ENCODE measurements at regions not wholly inside any gene's neighbourhood (a gene's known extent, or its start where the extent isn't known, plus 50 kb on each side); places are given as distances from the start of the nearest gene placed in this dataset.
"Not testable (repeated sequence)": the region's sequence is repeated elsewhere in the genome, so short reads cannot be mapped to it uniquely, and the experiment has no call there.

DNA sequence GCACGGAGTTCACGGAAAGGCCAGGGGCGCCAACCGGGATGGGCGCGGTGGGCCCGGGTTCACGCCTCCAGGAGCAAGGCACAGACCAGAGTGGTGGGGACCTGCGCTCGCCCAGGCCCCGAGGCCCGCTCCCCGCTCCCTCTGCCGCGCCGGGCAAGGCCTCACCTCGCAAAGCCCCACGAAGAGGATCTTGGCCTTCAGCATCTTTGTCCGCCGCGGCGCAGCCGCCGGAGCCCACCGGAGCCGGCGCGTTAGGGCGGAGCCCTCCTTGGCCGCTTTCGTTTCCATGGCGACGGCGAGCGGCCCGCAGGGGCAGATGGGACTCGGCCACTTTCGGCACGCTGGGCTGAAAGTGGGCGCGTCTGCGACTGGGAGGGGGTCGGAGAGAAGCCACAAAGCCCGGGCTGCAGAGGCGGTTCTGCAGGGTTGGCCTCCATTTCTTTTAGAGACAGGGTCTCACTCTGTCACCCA, 944.4 kb upstream of the ZNF722 start:
- no peak overlapping the region for H2AFZ ChIP-seq (ENCODE audit: low read depth, low read length)
- no peaks in the 10 kb centered on the region for H4K20me1 ChIP-seq (replicated peaks; ENCODE audit: control insufficient read depth, insufficient read depth, low read length)
- no peaks in the 10 kb centered on the region for H3K36me3 ChIP-seq (ENCODE audit: control insufficient read depth, insufficient read depth, low read length)
- ATAC-seq (no peak), FAIRE-seq (no peak), DNase-seq (ENCODE audit: extremely low read depth in 1 of 4, low spot score in 3 of 4) (no peak)
- H3K9me3 ChIP-seq (replicated peaks; ENCODE audit: control insufficient read depth, insufficient read depth, low read depth, low read length), result no peaks in the 10 kb centered on the region
- no peaks in the 10 kb centered on the region for H3K9me1 ChIP-seq (ENCODE audit: control insufficient read depth, insufficient read depth, low read length)
- H3K27me3 ChIP-seq (ENCODE audit: control insufficient read depth in 2 of 2, insufficient read depth in 2 of 2, low read length in 2 of 2), result no peaks in the 10 kb centered on the region
- WGBS (ENCODE audit: insufficient coverage, low coverage, missing lambda C conversion rate), result 23% methylated on average over 39 of the region's 45 CpGs
- no peak overlapping the region for H3K4me3 ChIP-seq
- H3K4me1 ChIP-seq (replicated peaks in 1 of 2; ENCODE audit: control insufficient read depth in 2 of 2, insufficient read depth in 2 of 2, low read length in 2 of 2), result no peaks in the 10 kb centered on the region
- H3K27ac ChIP-seq (ENCODE audit: extremely low read depth, low read depth, low read length), result no peak overlapping the region
- BruUV-seq (replicated peaks), result no TSS peak
- POLR2A ChIA-PET, result no interaction called here
- no peak for TF ChIP-seq MIER1 (IDR thresholded peaks at IDR 0.05; ENCODE audit: low read depth)
- TF ChIP-seq ZNF79 (CRISPR knock-in tag; IDR thresholded peaks at IDR 0.05; ENCODE audit: low read depth), result no peak
- no peak for TF ChIP-seq KLF16 (IDR thresholded peaks at IDR 0.05)
- no peak for TF ChIP-seq HCFC1 (IDR thresholded peaks at IDR 0.05; ENCODE audit: low read depth, low read length)
- no peak for TF ChIP-seq KAT8 (IDR thresholded peaks at IDR 0.05; ENCODE audit: low read depth)
- no peak for TF ChIP-seq MBD2 (IDR thresholded peaks at IDR 0.05; ENCODE audit: borderline replicate concordance, low read depth)
- H3K9ac ChIP-seq (ENCODE audit: insufficient read depth in 1 of 2, low read depth in 2 of 2, low read length in 2 of 2), result no peak overlapping the region
- in situ Hi-C loops (cut with MboI) (no loop called here), intact Hi-C loops (cut with micrococcal nuclease) (no loop called here)
- CTCF ChIA-PET (ENCODE audit: low intra/inter-chr PET ratio), result no interaction called here
- no peak overlapping the region for H3K4me2 ChIP-seq (ENCODE audit: insufficient read depth, low read length)
- no peaks in the 10 kb centered on the region for H3K79me2 ChIP-seq (ENCODE audit: control insufficient read depth, insufficient read depth, low read length)

DNA sequence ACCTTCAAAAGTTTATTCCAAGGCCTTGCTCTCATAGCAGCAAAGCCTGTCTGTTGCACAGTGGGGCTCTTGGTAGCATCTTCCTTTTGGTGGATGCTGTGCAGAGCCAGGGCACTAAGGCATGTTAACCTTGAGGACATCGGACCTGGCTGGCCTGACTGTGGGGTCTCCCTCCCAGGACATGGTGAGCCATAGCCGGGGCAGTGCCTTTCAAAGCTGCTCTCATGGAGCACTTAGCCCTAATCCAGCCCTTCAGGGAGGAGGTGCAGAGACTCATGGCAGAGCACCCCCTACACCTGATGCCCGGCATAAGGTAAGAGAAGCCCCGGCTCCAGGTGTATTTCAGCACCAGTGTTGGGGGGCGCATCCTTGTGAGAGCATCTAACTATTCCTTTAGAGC, 941.4 kb upstream of the ZNF722 start:
- no peak overlapping the region for H2AFZ ChIP-seq (ENCODE audit: low read depth, low read length)
- BruUV-seq (replicated peaks), result no TSS peak
- in situ Hi-C loops (cut with MboI), result no loop called here
- H3K79me2 ChIP-seq (ENCODE audit: control insufficient read depth, insufficient read depth, low read length), result no peaks in the 10 kb centered on the region
- DNase-seq (ENCODE audit: extremely low read depth in 1 of 4, low spot score in 3 of 4) (no peak), ATAC-seq (no peak), FAIRE-seq (no peak)
- POLR2A ChIA-PET, result no interaction called here
- no peak for TF ChIP-seq MXI1 (IDR thresholded peaks at IDR 0.05; ENCODE audit: low read depth, low read length)
- no peak for TF ChIP-seq FOXA3 (CRISPR knock-in tag; conservative IDR thresholded peaks at IDR 0.05 in 1 of 2, IDR thresholded peaks at IDR 0.05 in 1 of 2)
- no peak for TF ChIP-seq MAFK (IDR thresholded peaks at IDR 0.05; ENCODE audit: low read length)
- no peaks in the 10 kb centered on the region for H3K27me3 ChIP-seq (ENCODE audit: control insufficient read depth in 2 of 2, insufficient read depth in 2 of 2, low read length in 2 of 2)
- no peaks in the 10 kb centered on the region for H3K9me1 ChIP-seq (ENCODE audit: control insufficient read depth, insufficient read depth, low read length)
- no peak overlapping the region for H3K4me2 ChIP-seq (ENCODE audit: insufficient read depth, low read length)
- WGBS (ENCODE audit: insufficient coverage, low coverage, missing lambda C conversion rate), result 5% methylated on average over 5 of the region's 5 CpGs
- no peak overlapping the region for H3K9ac ChIP-seq (ENCODE audit: insufficient read depth in 1 of 2, low read depth in 2 of 2, low read length in 2 of 2)
- CTCF ChIA-PET (ENCODE audit: low intra/inter-chr PET ratio), result no interaction called here
- no peaks in the 10 kb centered on the region for H3K36me3 ChIP-seq (ENCODE audit: control insufficient read depth, insufficient read depth, low read length)
- H3K27ac ChIP-seq (ENCODE audit: extremely low read depth, low read depth, low read length), result no peak overlapping the region
- no peak overlapping the region for H3K4me3 ChIP-seq
- H4K20me1 ChIP-seq (replicated peaks; ENCODE audit: control insufficient read depth, insufficient read depth, low read length), result no peaks in the 10 kb centered on the region
- intact Hi-C loops (cut with micrococcal nuclease), result no loop called here
- no peaks in the 10 kb centered on the region for H3K4me1 ChIP-seq (replicated peaks in 1 of 2; ENCODE audit: control insufficient read depth in 2 of 2, insufficient read depth in 2 of 2, low read length in 2 of 2)
- no peaks in the 10 kb centered on the region for H3K9me3 ChIP-seq (replicated peaks; ENCODE audit: control insufficient read depth, insufficient read depth, low read depth, low read length)

- H3K9me3 ChIP-seq (replicated peaks; ENCODE audit: control insufficient read depth, insufficient read depth, low read depth, low read length); DNase-seq (ENCODE audit: extremely low read depth in 1 of 4, low spot score in 3 of 4); H3K4me1 ChIP-seq (replicated peaks in 1 of 2; ENCODE audit: control insufficient read depth in 2 of 2, insufficient read depth in 2 of 2, low read length in 2 of 2); ATAC-seq; H2AFZ ChIP-seq (ENCODE audit: low read depth, low read length); H3K4me3 ChIP-seq; in situ Hi-C loops (cut with MboI); H3K4me2 ChIP-seq (ENCODE audit: insufficient read depth, low read length); H3K9ac ChIP-seq (ENCODE audit: insufficient read depth in 1 of 2, low read depth in 2 of 2, low read length in 2 of 2); H3K9me1 ChIP-seq (ENCODE audit: control insufficient read depth, insufficient read depth, low read length); BruUV-seq (replicated peaks); H3K36me3 ChIP-seq (ENCODE audit: control insufficient read depth, insufficient read depth, low read length); H4K20me1 ChIP-seq (replicated peaks; ENCODE audit: control insufficient read depth, insufficient read depth, low read length); H3K27ac ChIP-seq (ENCODE audit: extremely low read depth, low read depth, low read length); H3K27me3 ChIP-seq (ENCODE audit: control insufficient read depth in 2 of 2, insufficient read depth in 2 of 2, low read length in 2 of 2); CTCF ChIA-PET (ENCODE audit: low intra/inter-chr PET ratio); intact Hi-C loops (cut with micrococcal nuclease); POLR2A ChIA-PET; H3K79me2 ChIP-seq (ENCODE audit: control insufficient read depth, insufficient read depth, low read length); FAIRE-seq: not testable (repeated sequence)
- 20% methylated on average over 1 of the region's 9 CpGs for WGBS (ENCODE audit: insufficient coverage, low coverage, missing lambda C conversion rate)
These were observed 937.9 kb upstream of the ZNF722 start for GRCh38 chr7:63060701-63061100.
